ENCODE measurements at regions not wholly inside any gene's neighbourhood (a gene's known extent, or its start where the extent isn't known, plus 50 kb on each side); places are given as distances from the start of the nearest gene placed in this dataset.
A peak's percentile ranks its signal among the peaks of the same experiment; 100 is the strongest.

- Histone ChIP-seq H3K27me3 (ENCODE audit: insufficient read depth) (no peaks in the 10 kb centered on the region), H3F3A (replicated peaks; ENCODE audit: low read depth) (no peaks in the 10 kb centered on the region), H3K4me1 (ENCODE audit: insufficient read depth) (peaks cover 36% of the 10 kb centered on the region), H3K36me3 (ENCODE audit: insufficient read depth) (no peaks in the 10 kb centered on the region), H4K20me1 (replicated peaks; ENCODE audit: insufficient read depth) (no peaks in the 10 kb centered on the region), H3K27ac (ENCODE audit: low read depth) (peak overlapping the region; percentile 90), H2AFZ (no peak overlapping the region), H3K9me2 (ENCODE audit: insufficient read depth) (no peaks in the 10 kb centered on the region), H3K4me2 (peak overlapping the region; percentile 53), H3K79me2 (replicated peaks; ENCODE audit: insufficient read depth) (no peaks in the 10 kb centered on the region), H3K4me3 (0 out of 2 replicates have a peak overlapping the region, but pooled peaks have one; percentile 0)
- DNase-seq (ENCODE audit: low spot score) (no peak), ATAC-seq (no peak)
- Mint-ChIP-seq H3K27me3 (ENCODE audit: insufficient read depth, low read depth, poor library complexity) (peaks cover 15% of the 10 kb centered on the region), H3K27ac (peak overlapping the region; percentile 32), H3K4me3 (0 out of 3 replicates have a peak overlapping the region, but pooled peaks have one; percentile 12), H3K4me1 (peaks cover 43% of the 10 kb centered on the region), H3K9me3 (peaks cover 18% of the 10 kb centered on the region), H3K36me3 (ENCODE audit: low read depth) (peaks cover 29% of the 10 kb centered on the region)
- TF ChIP-seq EZH2phosphoT487 (IDR thresholded peaks at IDR 0.05; ENCODE audit: unreplicated experiment) = no peak
- no peak for TF ChIP-seq ETS1 (IDR thresholded peaks at IDR 0.05)
- TF ChIP-seq ZNF462 (CRISPR knock-in tag; IDR thresholded peaks at IDR 0.05) = no peak
- TF ChIP-seq JUNB (IDR thresholded peaks at IDR 0.05; ENCODE audit: unreplicated experiment) = no peak
- TF ChIP-seq NANOG (IDR thresholded peaks at IDR 0.05; ENCODE audit: borderline replicate concordance) = no peak
- no peak for TF ChIP-seq CTCF (conservative IDR thresholded peaks at IDR 0.05; ENCODE audit: low read depth in 2 of 2)
- TF ChIP-seq POLR2AphosphoS5 (IDR thresholded peaks at IDR 0.05; ENCODE audit: low read depth) = no peak
- no peak for TF ChIP-seq ZNF114 (CRISPR knock-in tag; IDR thresholded peaks at IDR 0.05)
- no peak for TF ChIP-seq CREB1 (CRISPR knock-in tag; IDR thresholded peaks at IDR 0.05; ENCODE audit: low read depth)
- no peak for TF ChIP-seq REST (IDR thresholded peaks at IDR 0.05; ENCODE audit: unreplicated experiment)
- no peak for TF ChIP-seq STAT1 (IDR thresholded peaks at IDR 0.05; ENCODE audit: unreplicated experiment)
Measured at GRCh38 chr13:48592688-48593049, 59.8 kb upstream of the RCBTB2 start.

All from GM23338 (cell line).